BLaER1 treated with 17β-estradiol and CSF1 and Interleukin-3, amounts not matched to agents 10 nM and 100 nM (cell line): ENCODE measurements at regions not wholly inside any gene's neighbourhood (a gene's known extent, or its start where the extent isn't known, plus 50 kb on each side); places are given as distances from the start of the nearest gene placed in this dataset.
"Not testable (repeated sequence)": the region's sequence is repeated elsewhere in the genome, so short reads cannot be mapped to it uniquely, and the experiment has no call there.

Experiments
- H3K27ac ChIP-seq, 11 experiments: shearing (Covaris generic); formaldehyde crosslinking; 2 replicates each; pipeline ENCODE4 v1.8.1; 2022
- H3K27me3 ChIP-seq, 11 experiments: shearing (Covaris generic); formaldehyde crosslinking; 2 replicates each; pipeline ENCODE4 v1.8.1; 2022
- H3K36me3 ChIP-seq, 11 experiments: shearing (Covaris generic); formaldehyde crosslinking; 2 replicates each; pipeline ENCODE4 v1.8.1; 2022
- H3K4me1 ChIP-seq, 10 experiments: shearing (Covaris generic); formaldehyde crosslinking; 2 replicates each; pipeline ENCODE4 v1.8.1; 2022
- H3K4me2 ChIP-seq, 11 experiments: shearing (Covaris generic); formaldehyde crosslinking; 2 replicates each; pipeline ENCODE4 v1.8.1; 2022
- H3K4me3 ChIP-seq, 10 experiments: shearing (Covaris generic); formaldehyde crosslinking; 2 replicates each; pipeline ENCODE4 v1.8.1; 2022
- H3K9ac ChIP-seq, 11 experiments: shearing (Covaris generic); formaldehyde crosslinking; 2 replicates each; pipeline ENCODE4 v1.8.1; 2022
- H3K9me3 ChIP-seq, 11 experiments: shearing (Covaris generic); formaldehyde crosslinking; replicated peaks in 1 of 11; 2 replicates each; pipeline ENCODE4 v1.8.1; 2022
- H4K20me1 ChIP-seq, 11 experiments: shearing (Covaris generic); formaldehyde crosslinking; 2 replicates each; pipeline ENCODE4 v1.8.1; 2022
- Cebpa-rat ChIP-seq, 11 experiments: shearing (Covaris generic); IDR thresholded peaks; 2 replicates each; pipeline ENCODE4 v1.8.1; 2022

DNA sequence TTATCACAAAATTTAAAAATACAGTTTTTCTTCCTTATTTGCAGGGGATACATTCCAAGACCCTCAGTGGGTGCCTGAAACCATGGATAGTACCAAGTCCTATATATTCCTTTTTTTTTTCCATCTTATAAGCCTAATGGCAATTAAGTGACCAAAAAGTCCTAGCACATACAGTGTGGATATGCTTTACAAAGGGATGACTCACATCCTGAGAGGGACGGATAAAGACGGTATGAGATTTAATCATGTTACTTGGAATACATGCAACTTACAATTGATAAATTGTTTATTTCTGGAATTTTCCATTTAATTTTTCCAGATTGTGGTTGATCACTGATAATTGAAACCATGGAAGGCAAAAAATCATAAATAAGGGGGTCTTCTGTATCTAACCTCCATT lies 181.2 kb upstream of the BRINP3 start:
- no peak for TF ChIP-seq Cebpa-rat (IDR thresholded peaks at IDR 0.05)
- Histone ChIP-seq H3K27me3 (no peaks in the 10 kb centered on the region), H3K4me2 (no peak overlapping the region)

GRCh38 chr1:190663962-190664361 lies 186.3 kb upstream of the BRINP3 start:
- H3K36me3 ChIP-seq = no peaks in the 10 kb centered on the region
- no peak overlapping the region for H3K4me2 ChIP-seq
- no peaks in the 10 kb centered on the region for H4K20me1 ChIP-seq
- no peaks in the 10 kb centered on the region for H3K27me3 ChIP-seq
- H3K4me1 ChIP-seq = no peaks in the 10 kb centered on the region
- H3K27ac ChIP-seq = no peak overlapping the region
- no peak overlapping the region for H3K4me3 ChIP-seq
- no peaks in the 10 kb centered on the region for H3K9me3 ChIP-seq
- TF ChIP-seq Cebpa-rat (IDR thresholded peaks at IDR 0.05) = no peak
- H3K9ac ChIP-seq = no peak overlapping the region

More for the DNA sequence above, 181.2 kb upstream of the BRINP3 start:
- Histone ChIP-seq H3K4me1 (no peaks in the 10 kb centered on the region), H3K4me3 (no peak overlapping the region), H3K9ac (no peak overlapping the region), H3K36me3 (no peaks in the 10 kb centered on the region), H3K9me3 (no peaks in the 10 kb centered on the region), H4K20me1 (no peaks in the 10 kb centered on the region), H3K27ac (no peak overlapping the region)

- Histone ChIP-seq H3K27me3 (no peaks in the 10 kb centered on the region), H3K27ac (no peak overlapping the region), H3K4me3 (no peak overlapping the region), H4K20me1 (no peaks in the 10 kb centered on the region), H3K9me3 (no peaks in the 10 kb centered on the region), H3K36me3 (no peaks in the 10 kb centered on the region), H3K9ac (no peak overlapping the region), H3K4me2 (no peak overlapping the region), H3K4me1 (no peaks in the 10 kb centered on the region)
- TF ChIP-seq Cebpa-rat (IDR thresholded peaks at IDR 0.05) = no peak
These were observed 187.4 kb upstream of the BRINP3 start for GRCh38 chr1:190665045-190665444.

- Histone ChIP-seq H3K4me3 (no peak overlapping the region), H3K27ac (no peak overlapping the region), H3K4me1 (no peaks in the 10 kb centered on the region), H3K9me3 (no peaks in the 10 kb centered on the region), H4K20me1 (no peaks in the 10 kb centered on the region), H3K36me3 (no peaks in the 10 kb centered on the region), H3K4me2 (no peak overlapping the region), H3K27me3 (no peaks in the 10 kb centered on the region), H3K9ac (no peak overlapping the region)
- TF ChIP-seq Cebpa-rat (IDR thresholded peaks at IDR 0.05) = no peak
These were observed 190.2 kb upstream of the BRINP3 start for GRCh38 chr1:190667914-190668313.

- Histone ChIP-seq H3K9ac (no peak overlapping the region), H3K4me1 (no peaks in the 10 kb centered on the region), H3K27ac (no peak overlapping the region), H3K27me3 (no peaks in the 10 kb centered on the region), H3K9me3 (peaks cover 0 to 10% (median 6%) of the 10 kb centered on the region in 11 experiments; a peak in 14 of 22 replicates), H3K36me3 (no peaks in the 10 kb centered on the region), H4K20me1 (no peaks in the 10 kb centered on the region), H3K4me2 (no peak overlapping the region), H3K4me3 (no peak overlapping the region)
- TF ChIP-seq Cebpa-rat (IDR thresholded peaks at IDR 0.05) = no peak
These were observed 201.4 kb upstream of the BRINP3 start for GRCh38 chr1:190679044-190679443.

DNA sequence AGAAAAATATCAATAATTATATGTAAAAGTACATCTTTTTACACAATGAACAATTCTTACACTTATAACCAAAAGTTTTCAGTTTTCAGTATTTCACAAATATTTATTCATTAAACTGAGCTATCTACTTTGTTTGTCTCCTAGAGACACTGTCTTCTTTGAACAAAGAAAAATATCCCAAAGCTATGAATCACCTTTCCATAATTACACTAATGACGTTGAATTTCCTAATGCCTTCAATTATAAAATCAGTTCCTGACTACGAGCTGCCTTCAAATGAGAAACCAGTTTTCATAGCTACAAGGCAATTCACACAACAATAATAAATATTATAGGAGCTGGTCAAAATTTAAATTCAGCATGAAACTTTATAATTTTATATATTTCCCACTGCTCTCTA lies 201.8 kb upstream of the BRINP3 start:
- Histone ChIP-seq H3K9ac (no peak overlapping the region), H3K27ac (no peak overlapping the region), H3K4me1 (no peaks in the 10 kb centered on the region), H3K4me2 (no peak overlapping the region), H3K9me3 (peaks cover 0 to 6% (median 2%) of the 10 kb centered on the region in 11 experiments; a peak in 14 of 22 replicates), H4K20me1 (no peaks in the 10 kb centered on the region), H3K4me3 (no peak overlapping the region), H3K27me3 (no peaks in the 10 kb centered on the region), H3K36me3 (no peaks in the 10 kb centered on the region)
- TF ChIP-seq Cebpa-rat (IDR thresholded peaks at IDR 0.05) = no peak

GRCh38 chr1:190679983-190680382 lies 202.3 kb upstream of the BRINP3 start:
- no peaks in the 10 kb centered on the region for H4K20me1 ChIP-seq

DNA sequence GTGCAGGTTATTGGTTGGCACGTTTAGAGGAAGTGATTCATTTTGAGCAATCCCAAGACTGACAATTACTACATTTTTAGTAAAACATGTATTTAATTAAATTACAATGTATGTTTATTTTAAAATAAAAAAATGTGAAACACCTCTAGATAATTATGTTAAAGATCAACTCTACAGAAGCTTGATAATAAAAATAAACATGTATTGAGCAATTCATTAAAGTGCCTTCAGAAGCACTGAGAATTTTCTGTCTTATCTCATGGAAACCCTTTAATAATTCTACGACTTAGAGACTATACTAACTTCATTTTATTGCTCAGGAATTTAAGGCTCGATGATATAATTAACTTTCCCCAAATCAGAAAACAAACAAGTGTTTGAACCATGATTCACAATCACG lies 208.0 kb upstream of the BRINP3 start:
- Histone ChIP-seq H3K4me2 (no peak overlapping the region), H3K4me1 (no peaks in the 10 kb centered on the region)

More at GRCh38 chr1:190679983-190680382, 202.3 kb upstream of the BRINP3 start:
- Histone ChIP-seq H3K27ac (no peak overlapping the region), H3K27me3 (no peaks in the 10 kb centered on the region), H3K4me3 (no peak overlapping the region), H3K36me3 (no peaks in the 10 kb centered on the region), H3K4me1 (no peaks in the 10 kb centered on the region), H3K9me3 (0 out of 22 replicates have a peak, but pooled peaks cover 0 to 3% (median 0%) of the 10 kb centered on the region in 11 experiments), H3K9ac (no peak overlapping the region), H3K4me2 (no peak overlapping the region)
- no peak for TF ChIP-seq Cebpa-rat (IDR thresholded peaks at IDR 0.05)

GRCh38 chr1:190688096-190688495 lies 210.4 kb upstream of the BRINP3 start:
- Histone ChIP-seq H3K4me3 (no peak overlapping the region), H3K4me2 (no peak overlapping the region), H3K36me3 (no peaks in the 10 kb centered on the region), H3K27me3 (no peaks in the 10 kb centered on the region), H4K20me1 (no peaks in the 10 kb centered on the region), H3K4me1 (no peaks in the 10 kb centered on the region), H3K27ac (no peak overlapping the region), H3K9ac (no peak overlapping the region), H3K9me3 (no peaks in the 10 kb centered on the region)
- no peak for TF ChIP-seq Cebpa-rat (IDR thresholded peaks at IDR 0.05)

More for the DNA sequence above, 208.0 kb upstream of the BRINP3 start:
- no peaks in the 10 kb centered on the region for H3K27me3 ChIP-seq
- H3K4me3 ChIP-seq = no peak overlapping the region
- H3K9me3 ChIP-seq = no peaks in the 10 kb centered on the region
- no peak overlapping the region for H3K9ac ChIP-seq
- no peaks in the 10 kb centered on the region for H4K20me1 ChIP-seq
- H3K27ac ChIP-seq = no peak overlapping the region
- no peak for TF ChIP-seq Cebpa-rat (IDR thresholded peaks at IDR 0.05)
- no peaks in the 10 kb centered on the region for H3K36me3 ChIP-seq

- not testable (repeated sequence) for H3K9ac ChIP-seq, H3K4me1 ChIP-seq, H3K9me3 ChIP-seq, H3K4me2 ChIP-seq, H3K27me3 ChIP-seq, H3K36me3 ChIP-seq, H3K27ac ChIP-seq, H3K4me3 ChIP-seq, H4K20me1 ChIP-seq
These were observed 220.8 kb upstream of the BRINP3 start for GRCh38 chr1:190698488-190698887.

GRCh38 chr1:190699165-190699564 lies 221.5 kb upstream of the BRINP3 start:
- Histone ChIP-seq H3K9me3 (no peaks in the 10 kb centered on the region), H4K20me1 (no peaks in the 10 kb centered on the region), H3K36me3 (no peaks in the 10 kb centered on the region), H3K4me2 (no peak overlapping the region), H3K27ac (no peak overlapping the region), H3K4me1 (no peaks in the 10 kb centered on the region), H3K27me3 (no peaks in the 10 kb centered on the region; a peak in 1 of 22 replicates), H3K4me3 (no peak overlapping the region), H3K9ac (no peak overlapping the region)
- TF ChIP-seq Cebpa-rat (IDR thresholded peaks at IDR 0.05) = no peak
